ENCODE measurements at regions not wholly inside any gene's neighbourhood (a gene's known extent, or its start where the extent isn't known, plus 50 kb on each side); places are given as distances from the start of the nearest gene placed in this dataset.

DNA sequence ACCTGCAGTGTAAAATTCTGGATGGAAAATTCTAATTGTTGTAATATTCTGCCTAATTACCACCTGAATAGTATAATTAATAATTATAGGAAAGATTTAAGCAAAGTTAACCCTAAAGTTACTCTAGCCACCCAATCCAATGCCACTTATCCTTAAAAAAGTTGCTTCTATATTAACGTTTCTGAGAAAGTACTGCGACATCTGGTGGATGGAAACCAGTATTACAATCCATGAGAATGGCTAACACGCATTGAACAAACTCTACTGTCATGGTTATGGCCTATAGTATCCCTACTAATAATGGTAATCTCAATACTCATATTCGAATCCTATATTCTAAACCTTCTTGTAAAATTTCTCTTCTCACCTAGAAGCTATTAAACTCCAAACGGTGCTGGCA is 1551.8 kb downstream of the SLITRK1 start:
- TF ChIP-seq, protein P1, sequence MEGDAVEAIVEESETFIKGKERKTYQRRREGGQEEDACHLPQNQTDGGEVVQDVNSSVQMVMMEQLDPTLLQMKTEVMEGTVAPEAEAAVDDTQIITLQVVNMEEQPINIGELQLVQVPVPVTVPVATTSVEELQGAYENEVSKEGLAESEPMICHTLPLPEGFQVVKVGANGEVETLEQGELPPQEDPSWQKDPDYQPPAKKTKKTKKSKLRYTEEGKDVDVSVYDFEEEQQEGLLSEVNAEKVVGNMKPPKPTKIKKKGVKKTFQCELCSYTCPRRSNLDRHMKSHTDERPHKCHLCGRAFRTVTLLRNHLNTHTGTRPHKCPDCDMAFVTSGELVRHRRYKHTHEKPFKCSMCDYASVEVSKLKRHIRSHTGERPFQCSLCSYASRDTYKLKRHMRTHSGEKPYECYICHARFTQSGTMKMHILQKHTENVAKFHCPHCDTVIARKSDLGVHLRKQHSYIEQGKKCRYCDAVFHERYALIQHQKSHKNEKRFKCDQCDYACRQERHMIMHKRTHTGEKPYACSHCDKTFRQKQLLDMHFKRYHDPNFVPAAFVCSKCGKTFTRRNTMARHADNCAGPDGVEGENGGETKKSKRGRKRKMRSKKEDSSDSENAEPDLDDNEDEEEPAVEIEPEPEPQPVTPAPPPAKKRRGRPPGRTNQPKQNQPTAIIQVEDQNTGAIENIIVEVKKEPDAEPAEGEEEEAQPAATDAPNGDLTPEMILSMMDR (conservative IDR thresholded peaks at IDR 0.05; ENCODE audit: low read length), result peak; percentile 84
- TF ChIP-seq EZH2phosphoT487 (IDR thresholded peaks at IDR 0.05; ENCODE audit: borderline replicate concordance, low read depth, low read length), result no peak
